HCT116 (cell line): ENCODE measurements at regions not wholly inside any gene's neighbourhood (a gene's known extent, or its start where the extent isn't known, plus 50 kb on each side); places are given as distances from the start of the nearest gene placed in this dataset.

Source experiments
- ATAC-seq: fragments of 200-7000 bp; cut with Tn5 transposase; 2 replicates; pipeline ENCODE4 v1.9.1; 2020; ENCODE audit warnings: mild to moderate bottlenecking, moderate library complexity
- BruUV-seq: library from RNA; stranded (reverse); fragments of 400-500 nt; replicated peaks from 2 replicates; lab custom pipeline; 2021; lab: Mats Ljungman, UMichigan
- CTCF ChIA-PET: fragments of 300-600 bp; sonication (Branson Sonifier 250); formaldehyde crosslinking; loops from one replicate; lab custom pipeline; 2021; ENCODE audit warnings: antibody characterized with exemption; lab: Charles Lee
- POLR2A ChIA-PET: fragments of 300-600, 350-600 bp; sonication (Branson Sonifier 250); formaldehyde crosslinking; loops from one replicate; lab custom pipeline; 2021; ENCODE audit warnings: antibody characterized with exemption; lab: Charles Lee
- RAD21 ChIA-PET, 2 experiments: fragments of 300-600 bp; sonication (Branson Sonifier 250); formaldehyde crosslinking; loops; one replicate each; lab custom pipeline; 2023; ENCODE audit warnings: low total read pairs in 2 of 2; ENCODE audit not compliant: uncharacterized antibody in 2 of 2, unreplicated experiment in 2 of 2, low non-redundant PET in 1 of 2; lab: Charles Lee
- DNase-seq: peaks from one replicate; pipeline ENCODE4 v3.0.0-alpha.2; 2010; ENCODE audit warnings: low read depth, low spot score
- H2AFZ ChIP-seq: fragments of 200-600 bp; shearing (Covaris generic), sonication (generic); 2 replicates; pipeline ENCODE4 v1.6.1; 2017; ENCODE audit warnings: low read depth, mixed run types, mixed read lengths, antibody characterized with exemption, low read length; ENCODE audit not compliant: poor library complexity, severe bottlenecking
- H3K27ac ChIP-seq: 2 replicates; pipeline ENCODE4 v1.5.1; 2012; ENCODE audit warnings: low read depth, low read length
- H3K27me3 ChIP-seq: fragments of 200-600 bp; sonication (generic); 2 replicates; pipeline ENCODE4 v1.6.1; 2016; ENCODE audit warnings: mixed run types, low read length, mixed read lengths; ENCODE audit not compliant: insufficient read depth
- H3K36me3 ChIP-seq, 2 experiments: fragments of 200-500 bp in 1 of 2; fragments of 200-600 bp in 1 of 2; sonication (Bioruptor generic) in 1 of 2; sonication (generic) in 1 of 2; 2 replicates each; pipeline versions ENCODE4 v1.5.1 to v1.6.1; 2014 to 2016; ENCODE audit warnings: low read length in 2 of 2, inconsistent platforms in 1 of 2, mixed read lengths in 1 of 2, mixed run types in 1 of 2; ENCODE audit not compliant: insufficient read depth in 2 of 2, control insufficient read depth in 1 of 2
- H3K4me1 ChIP-seq, 2 experiments: fragments of 200-600 bp in 1 of 2; sonication (generic) in 1 of 2; 2 replicates each; pipeline versions ENCODE4 v1.5.1 to v1.6.1; 2012 to 2017; ENCODE audit warnings: low read length in 2 of 2, inconsistent platforms in 1 of 2, mild to moderate bottlenecking in 1 of 2, mixed read lengths in 1 of 2, mixed run types in 1 of 2, moderate library complexity in 1 of 2; ENCODE audit not compliant: insufficient read depth in 2 of 2, control insufficient read depth in 1 of 2
- H3K4me2 ChIP-seq: fragments of 200-600 bp; sonication (generic); 2 replicates; pipeline ENCODE4 v1.6.1; 2017; ENCODE audit warnings: mixed run types, low read length, mixed read lengths
- H3K4me3 ChIP-seq, 2 experiments: fragments of 200-600 bp in 1 of 2; sonication (generic) in 1 of 2; replicated peaks in 1 of 2; 2 replicates each; pipeline ENCODE4 v1.5.1; 2011 to 2016; ENCODE audit warnings: low read length in 2 of 2, control low read depth in 1 of 2, low read depth in 1 of 2, mild to moderate bottlenecking in 1 of 2, mixed read lengths in 1 of 2, mixed run types in 1 of 2
- H3K79me2 ChIP-seq: fragments of 200-600 bp; sonication (generic); 2 replicates; pipeline ENCODE4 v1.6.1; 2017; ENCODE audit warnings: mild to moderate bottlenecking, mixed run types, low read length, moderate library complexity, mixed read lengths; ENCODE audit not compliant: insufficient read depth
- H3K9ac ChIP-seq: fragments of 200-600 bp; sonication (generic); 2 replicates; pipeline ENCODE4 v1.6.1; 2016; ENCODE audit warnings: low read length, mixed read lengths
- H3K9me2 ChIP-seq: fragments of 200-600 bp; sonication (generic), shearing (Covaris generic); 2 replicates; pipeline ENCODE4 v1.6.1; 2017; ENCODE audit warnings: mixed run types, mild to moderate bottlenecking, moderate library complexity; ENCODE audit not compliant: insufficient read depth
- H3K9me3 ChIP-seq, 2 experiments: fragments of 200-500 bp in 1 of 2; fragments of 200-600 bp in 1 of 2; sonication (Bioruptor generic) in 1 of 2; sonication (generic) in 1 of 2; 2 replicates each; pipeline ENCODE4 v1.6.1; 2014 to 2017; ENCODE audit warnings: low read length in 2 of 2, mixed read lengths in 2 of 2, inconsistent platforms in 1 of 2, low read depth in 1 of 2, mild to moderate bottlenecking in 1 of 2, mixed run types in 1 of 2, moderate library complexity in 1 of 2; ENCODE audit not compliant: control insufficient read depth in 1 of 2, insufficient read depth in 1 of 2
- H4K20me1 ChIP-seq: fragments of 200-600 bp; sonication (generic), shearing (Covaris generic); 2 replicates; pipeline ENCODE4 v1.6.1; 2017; ENCODE audit warnings: mixed run types, mild to moderate bottlenecking, moderate library complexity; ENCODE audit not compliant: insufficient read depth
- ATF3 ChIP-seq: IDR thresholded peaks from 2 replicates; pipeline ENCODE4 v1.6.1; 2012
- CBX3 ChIP-seq: IDR thresholded peaks from 2 replicates; pipeline ENCODE4 v1.6.1; 2012; ENCODE audit warnings: low read depth
- CEBPB ChIP-seq: IDR thresholded peaks from 2 replicates; pipeline ENCODE4 v1.6.1; 2012; ENCODE audit warnings: low read depth
- CTCF ChIP-seq, 3 experiments: fragments of 200-600 bp in 1 of 3; sonication (generic) in 1 of 3; IDR thresholded peaks in 2 of 3; conservative IDR thresholded peaks in 1 of 3; 2 replicates each; pipeline ENCODE4 v1.5.1; 2012 to 2017; ENCODE audit warnings: low read depth in 2 of 3, low read length in 2 of 3, antibody characterized with exemption in 1 of 3, borderline replicate concordance in 1 of 3, control low read depth in 1 of 3, mild to moderate bottlenecking in 1 of 3, mixed read lengths in 1 of 3, mixed run types in 1 of 3, moderate library complexity in 1 of 3; ENCODE audit not compliant: insufficient read depth in 1 of 3
- ELF1 ChIP-seq: IDR thresholded peaks from 2 replicates; pipeline ENCODE4 v1.6.1; 2012; ENCODE audit warnings: low read depth, borderline replicate concordance
- EZH2 ChIP-seq: fragments of 200-600 bp; sonication (generic); IDR thresholded peaks from 2 replicates; pipeline ENCODE4 v1.6.1; 2017; ENCODE audit warnings: antibody characterized with exemption, mixed run types
- JUND ChIP-seq: IDR thresholded peaks from 2 replicates; pipeline ENCODE4 v1.6.1; 2012
- POLR2A ChIP-seq: IDR thresholded peaks from 2 replicates; pipeline ENCODE4 v1.7.0; 2011; ENCODE audit warnings: borderline replicate concordance; ENCODE audit not compliant: insufficient read depth, insufficient read length; ENCODE audit errors: extremely low read depth
- REST ChIP-seq: IDR thresholded peaks from 2 replicates; pipeline ENCODE4 v1.6.1; 2012; ENCODE audit warnings: low read depth
- SRF ChIP-seq: IDR thresholded peaks from 2 replicates; pipeline ENCODE4 v1.6.1; 2012; ENCODE audit warnings: low read depth
- TCF7L2 ChIP-seq: IDR thresholded peaks from 2 replicates; pipeline ENCODE4 v1.7.0; 2011; ENCODE audit warnings: borderline replicate concordance, inconsistent platforms; ENCODE audit not compliant: insufficient read depth, insufficient read length; ENCODE audit errors: extremely low read depth
- YY1 ChIP-seq: IDR thresholded peaks from 2 replicates; pipeline ENCODE4 v1.6.1; 2011; ENCODE audit warnings: low read length, low read depth, moderate library complexity, mild to moderate bottlenecking; ENCODE audit not compliant: insufficient replicate concordance; ENCODE audit errors: extremely low read depth
- ZNF274 ChIP-seq: fragments of 200-500 bp; sonication (Bioruptor generic); IDR thresholded peaks from 2 replicates; pipeline ENCODE4 v1.6.1; 2014; ENCODE audit warnings: mild to moderate bottlenecking, low read depth, low read length, inconsistent platforms
- intact Hi-C: fragments of 100-400 bp; cut with micrococcal nuclease; formaldehyde crosslinking; loops from 2 replicates; pipeline ENCODE4 v1.10.0; 2022

GRCh38 chr18:77448046-77448445 is 198.4 kb downstream of the GALR1 start:
- no peak for ATAC-seq
- CTCF ChIA-PET, result no interaction called here

More at GRCh38 chr18:77448046-77448445, 198.4 kb downstream of the GALR1 start:
- H3K9me2 ChIP-seq, result no peaks in the 10 kb centered on the region
- no peak overlapping the region for H2AFZ ChIP-seq
- TF ChIP-seq ELF1, result no peak
- TF ChIP-seq CBX3, result no peak
- TF ChIP-seq REST, result no peak
- no peak for TF ChIP-seq SRF
- TF ChIP-seq YY1, result no peak
- TF ChIP-seq CEBPB, result no peak
- TF ChIP-seq TCF7L2, result no peak
- no peak for TF ChIP-seq CTCF (IDR thresholded peaks at IDR 0.05 in 2 of 3, conservative IDR thresholded peaks at IDR 0.05 in 1 of 3; ENCODE audit: borderline replicate concordance in 1 of 3, insufficient read depth in 1 of 3, low read depth in 2 of 3, low read length in 2 of 3)
- no peak for TF ChIP-seq ATF3
- no peak for TF ChIP-seq POLR2A
- TF ChIP-seq EZH2, result no peak
- no peak for TF ChIP-seq JUND
- TF ChIP-seq ZNF274, result no peak
- no peak overlapping the region for H3K27ac ChIP-seq
- ChIA-PET RAD21 (no interaction called here), POLR2A (no interaction called here)
- H3K27me3 ChIP-seq, result peaks cover 3% of the 10 kb centered on the region; the same call in 1 of the 2 replicates
- no TSS peak for BruUV-seq
- H3K4me1 ChIP-seq, result no peaks in the 10 kb centered on the region
- no peaks in the 10 kb centered on the region for H3K79me2 ChIP-seq
- H4K20me1 ChIP-seq, result no peaks in the 10 kb centered on the region
- no peak overlapping the region for H3K9ac ChIP-seq
- no peak for DNase-seq
- intact Hi-C loops, result no loop called here
- no peaks in the 10 kb centered on the region for H3K9me3 ChIP-seq
- no peaks in the 10 kb centered on the region for H3K36me3 ChIP-seq
- H3K4me2 ChIP-seq, result no peak overlapping the region
- no peak overlapping the region for H3K4me3 ChIP-seq
